ENCODE measurements at regions not wholly inside any gene's neighbourhood (a gene's known extent, or its start where the extent isn't known, plus 50 kb on each side); places are given as distances from the start of the nearest gene placed in this dataset.
"Not testable (repeated sequence)": the region's sequence is repeated elsewhere in the genome, so short reads cannot be mapped to it uniquely, and the experiment has no call there.

- H3K9me3 ChIP-seq = no peaks in the 10 kb centered on the region
- no peaks in the 10 kb centered on the region for H3K4me1 ChIP-seq
- DNase-seq (no peak), ATAC-seq (no peak)
- H3K27me3 ChIP-seq = no peaks in the 10 kb centered on the region
- intact Hi-C loops (cut with DNase I) = no loop called here
- no peaks in the 10 kb centered on the region for H3K36me3 ChIP-seq
- no peak for TF ChIP-seq CTCF (IDR thresholded peaks at IDR 0.05)
- no peak overlapping the region for H3K4me3 ChIP-seq
- no peak overlapping the region for H3K27ac ChIP-seq
Observed at GRCh38 chr12:28036940-28037339, 64.4 kb upstream of the PTHLH start.

GRCh38 chr12:28040246-28040645 lies 67.7 kb upstream of the PTHLH start:
- H3K27ac ChIP-seq = no peak overlapping the region
- intact Hi-C loops (cut with DNase I) = no loop called here
- H3K4me3 ChIP-seq = no peak overlapping the region
- H3K36me3 ChIP-seq = no peaks in the 10 kb centered on the region
- no peaks in the 10 kb centered on the region for H3K27me3 ChIP-seq
- H3K4me1 ChIP-seq = no peaks in the 10 kb centered on the region
- DNase-seq (no peak), ATAC-seq (no peak)
- TF ChIP-seq CTCF (IDR thresholded peaks at IDR 0.05) = no peak
- H3K9me3 ChIP-seq = no peaks in the 10 kb centered on the region

- H3K36me3 ChIP-seq; H3K4me1 ChIP-seq; H3K4me3 ChIP-seq; ATAC-seq; H3K9me3 ChIP-seq; H3K27me3 ChIP-seq; H3K27ac ChIP-seq; intact Hi-C loops (cut with DNase I); DNase-seq: not testable (repeated sequence)
Observed at GRCh38 chr12:28046600-28046999, 74.1 kb upstream of the PTHLH start.

- no peak for DNase-seq
- Histone ChIP-seq H3K27ac (no peak overlapping the region), H3K4me1 (no peaks in the 10 kb centered on the region), H3K9me3 (peaks cover 0 to 5% of the 10 kb centered on the region in 2 donors), H3K4me3 (no peak overlapping the region), H3K27me3 (no peaks in the 10 kb centered on the region), H3K36me3 (no peaks in the 10 kb centered on the region)
- TF ChIP-seq CTCF (IDR thresholded peaks at IDR 0.05) = no peak
- intact Hi-C loops (cut with DNase I) = no loop called here
- no peak for ATAC-seq
Observed at GRCh38 chr12:28050606-28051005, 78.1 kb upstream of the PTHLH start.

- peak in 2 of 4 donors; percentile 25 to 44 for DNase-seq
- ATAC-seq = no peak
- intact Hi-C loops (cut with DNase I) = no loop called here
- H3K4me3 ChIP-seq = no peak overlapping the region
- H3K27ac ChIP-seq = no peak overlapping the region
- no peaks in the 10 kb centered on the region for H3K27me3 ChIP-seq
- peaks cover 0 to 5% of the 10 kb centered on the region in 2 donors for H3K9me3 ChIP-seq
- H3K36me3 ChIP-seq = no peaks in the 10 kb centered on the region
- no peaks in the 10 kb centered on the region for H3K4me1 ChIP-seq
- no peak for TF ChIP-seq CTCF (IDR thresholded peaks at IDR 0.05)
Observed at GRCh38 chr12:28051516-28052354, 79.2 kb upstream of the PTHLH start.

- ATAC-seq (no peak), DNase-seq (no peak)
- no peaks in the 10 kb centered on the region for H3K36me3 ChIP-seq
- no peaks in the 10 kb centered on the region for H3K4me1 ChIP-seq
- no peaks in the 10 kb centered on the region for H3K9me3 ChIP-seq
- no peak for TF ChIP-seq CTCF (IDR thresholded peaks at IDR 0.05)
- no peak overlapping the region for H3K4me3 ChIP-seq
- no peak overlapping the region for H3K27ac ChIP-seq
- intact Hi-C loops (cut with DNase I) = no loop called here
- H3K27me3 ChIP-seq = no peaks in the 10 kb centered on the region
Observed at GRCh38 chr12:28053564-28053963, 81.0 kb upstream of the PTHLH start.
